Fibroblast of lung (primary cell): ENCODE measurements at regions not wholly inside any gene's neighbourhood (a gene's known extent, or its start where the extent isn't known, plus 50 kb on each side); places are given as distances from the start of the nearest gene placed in this dataset.

ENCODE experiments used
- DNase-seq, 2 donors: peaks; one replicate each; pipeline versions ENCODE4 v3.0.0 to v3.0.0-alpha.2; 2010; ENCODE audit warnings: low read depth in 2 of 2
- H2AFZ ChIP-seq: 2 replicates; pipeline ENCODE4 v1.5.1; 2012; ENCODE audit warnings: low read length, control low read depth, inconsistent platforms
- H3K27ac ChIP-seq: 2 replicates; pipeline ENCODE4 v1.5.1; 2011; ENCODE audit warnings: low read length, control low read depth; ENCODE audit not compliant: insufficient read depth
- H3K27me3 ChIP-seq: 2 replicates; pipeline ENCODE4 v1.5.1; 2011; ENCODE audit warnings: mild to moderate bottlenecking, low read length; ENCODE audit not compliant: control insufficient read depth, insufficient read depth
- H3K36me3 ChIP-seq: 2 replicates; pipeline ENCODE4 v1.5.1; 2011; ENCODE audit warnings: low read length; ENCODE audit not compliant: control insufficient read depth, insufficient read depth
- H3K4me1 ChIP-seq: 2 replicates; pipeline ENCODE4 v1.5.1; 2011; ENCODE audit warnings: low read length; ENCODE audit not compliant: control insufficient read depth, insufficient read depth; ENCODE audit errors: extremely low read depth
- H3K4me2 ChIP-seq: 2 replicates; pipeline ENCODE4 v1.5.1; 2011; ENCODE audit warnings: low read length, control low read depth; ENCODE audit not compliant: insufficient read depth; ENCODE audit errors: extremely low read depth
- H3K4me3 ChIP-seq, 4 experiments: fragments of 200-600 bp in 1 of 4; sonication (generic) in 1 of 4; replicated peaks in 1 of 4; 2 replicates each; pipeline ENCODE4 v1.5.1; 2011 to 2016; ENCODE audit warnings: low read length in 4 of 4, low read depth in 3 of 4, mild to moderate bottlenecking in 3 of 4, control low read depth in 2 of 4, inconsistent platforms in 1 of 4, mixed read lengths in 1 of 4; ENCODE audit not compliant: insufficient read depth in 1 of 4; ENCODE audit errors: control extremely low read depth in 1 of 4
- H3K79me2 ChIP-seq: 2 replicates; pipeline ENCODE4 v1.5.1; 2012; ENCODE audit warnings: mild to moderate bottlenecking, low read length, inconsistent platforms; ENCODE audit not compliant: control insufficient read depth, insufficient read depth
- H3K9ac ChIP-seq: 2 replicates; pipeline ENCODE4 v1.5.1; 2011; ENCODE audit warnings: mild to moderate bottlenecking, low read length, control low read depth; ENCODE audit not compliant: insufficient read depth
- H3K9me3 ChIP-seq: 2 replicates; pipeline ENCODE4 v1.5.1; 2012; ENCODE audit warnings: low read depth, low read length; ENCODE audit not compliant: control insufficient read depth, insufficient read depth
- H4K20me1 ChIP-seq: 2 replicates; pipeline ENCODE4 v1.5.1; 2011; ENCODE audit warnings: low read length; ENCODE audit not compliant: control insufficient read depth, insufficient read depth; ENCODE audit errors: extremely low read depth
- EZH2 ChIP-seq: IDR thresholded peaks from 2 replicates; pipeline ENCODE4 v1.5.1; 2012; ENCODE audit warnings: low read length, control low read depth, mild to moderate bottlenecking; ENCODE audit errors: missing control alignments
- TF ChIP-seq, protein P1 (sequence below), 2 donors: IDR thresholded peaks in 1 of 2; conservative IDR thresholded peaks in 1 of 2; 1 replicate in 1 of 2; 2 replicates in 1 of 2; pipeline ENCODE4 v1.5.1; 2011 to 2012; ENCODE audit warnings: low read length in 2 of 2, control low read depth in 1 of 2, inconsistent platforms in 1 of 2, low read depth in 1 of 2, mild to moderate bottlenecking in 1 of 2

DNA sequence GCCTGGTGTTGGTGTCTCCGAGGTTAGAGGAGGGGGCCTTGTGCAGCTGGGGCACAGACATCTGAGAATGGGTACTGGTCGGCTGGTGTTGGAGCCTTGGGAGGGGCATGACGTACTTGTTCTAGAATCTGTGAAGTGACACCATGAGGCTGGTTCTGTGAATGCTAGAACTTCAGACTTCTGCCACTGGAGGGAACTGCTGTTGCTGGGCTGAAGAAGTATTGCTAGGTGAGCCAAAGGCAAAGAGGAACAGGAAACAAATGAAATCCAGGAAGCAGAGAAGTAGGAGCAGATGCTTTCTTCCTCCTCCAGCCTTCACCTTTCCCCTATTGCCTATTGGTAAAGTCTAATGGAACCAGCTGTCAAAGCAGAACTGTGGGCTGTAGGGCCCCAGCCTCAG is 120.9 kb upstream of the DDIT4L start:
- Histone ChIP-seq H3K9ac (no peak overlapping the region), H3K4me3 (no peak overlapping the region), H3K27me3 (no peaks in the 10 kb centered on the region), H4K20me1 (no peaks in the 10 kb centered on the region), H3K79me2 (no peaks in the 10 kb centered on the region), H2AFZ (no peak overlapping the region), H3K36me3 (no peaks in the 10 kb centered on the region), H3K4me1 (no peaks in the 10 kb centered on the region), H3K9me3 (no peaks in the 10 kb centered on the region), H3K4me2 (no peak overlapping the region), H3K27ac (no peak overlapping the region)
- DNase-seq, result no peak
- no peak for TF ChIP-seq EZH2

GRCh38 chr4:100306018-100306417 is 115.8 kb upstream of the DDIT4L start:
- Histone ChIP-seq H3K27me3 (no peaks in the 10 kb centered on the region), H4K20me1 (no peaks in the 10 kb centered on the region), H3K36me3 (no peaks in the 10 kb centered on the region), H3K4me1 (no peaks in the 10 kb centered on the region), H2AFZ (no peak overlapping the region), H3K4me3 (no peak overlapping the region), H3K27ac (no peak overlapping the region), H3K9ac (no peak overlapping the region), H3K79me2 (no peaks in the 10 kb centered on the region), H3K9me3 (no peaks in the 10 kb centered on the region), H3K4me2 (no peak overlapping the region)
- TF ChIP-seq, protein P1, sequence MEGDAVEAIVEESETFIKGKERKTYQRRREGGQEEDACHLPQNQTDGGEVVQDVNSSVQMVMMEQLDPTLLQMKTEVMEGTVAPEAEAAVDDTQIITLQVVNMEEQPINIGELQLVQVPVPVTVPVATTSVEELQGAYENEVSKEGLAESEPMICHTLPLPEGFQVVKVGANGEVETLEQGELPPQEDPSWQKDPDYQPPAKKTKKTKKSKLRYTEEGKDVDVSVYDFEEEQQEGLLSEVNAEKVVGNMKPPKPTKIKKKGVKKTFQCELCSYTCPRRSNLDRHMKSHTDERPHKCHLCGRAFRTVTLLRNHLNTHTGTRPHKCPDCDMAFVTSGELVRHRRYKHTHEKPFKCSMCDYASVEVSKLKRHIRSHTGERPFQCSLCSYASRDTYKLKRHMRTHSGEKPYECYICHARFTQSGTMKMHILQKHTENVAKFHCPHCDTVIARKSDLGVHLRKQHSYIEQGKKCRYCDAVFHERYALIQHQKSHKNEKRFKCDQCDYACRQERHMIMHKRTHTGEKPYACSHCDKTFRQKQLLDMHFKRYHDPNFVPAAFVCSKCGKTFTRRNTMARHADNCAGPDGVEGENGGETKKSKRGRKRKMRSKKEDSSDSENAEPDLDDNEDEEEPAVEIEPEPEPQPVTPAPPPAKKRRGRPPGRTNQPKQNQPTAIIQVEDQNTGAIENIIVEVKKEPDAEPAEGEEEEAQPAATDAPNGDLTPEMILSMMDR (conservative IDR thresholded peaks at IDR 0.05 in 1 of 2, IDR thresholded peaks at IDR 0.05 in 1 of 2; ENCODE audit: low read depth in 1 of 2, low read length in 2 of 2), result no peak
- no peak for TF ChIP-seq EZH2
- peak in 1 of 2 donors; percentile 64 for DNase-seq

DNA sequence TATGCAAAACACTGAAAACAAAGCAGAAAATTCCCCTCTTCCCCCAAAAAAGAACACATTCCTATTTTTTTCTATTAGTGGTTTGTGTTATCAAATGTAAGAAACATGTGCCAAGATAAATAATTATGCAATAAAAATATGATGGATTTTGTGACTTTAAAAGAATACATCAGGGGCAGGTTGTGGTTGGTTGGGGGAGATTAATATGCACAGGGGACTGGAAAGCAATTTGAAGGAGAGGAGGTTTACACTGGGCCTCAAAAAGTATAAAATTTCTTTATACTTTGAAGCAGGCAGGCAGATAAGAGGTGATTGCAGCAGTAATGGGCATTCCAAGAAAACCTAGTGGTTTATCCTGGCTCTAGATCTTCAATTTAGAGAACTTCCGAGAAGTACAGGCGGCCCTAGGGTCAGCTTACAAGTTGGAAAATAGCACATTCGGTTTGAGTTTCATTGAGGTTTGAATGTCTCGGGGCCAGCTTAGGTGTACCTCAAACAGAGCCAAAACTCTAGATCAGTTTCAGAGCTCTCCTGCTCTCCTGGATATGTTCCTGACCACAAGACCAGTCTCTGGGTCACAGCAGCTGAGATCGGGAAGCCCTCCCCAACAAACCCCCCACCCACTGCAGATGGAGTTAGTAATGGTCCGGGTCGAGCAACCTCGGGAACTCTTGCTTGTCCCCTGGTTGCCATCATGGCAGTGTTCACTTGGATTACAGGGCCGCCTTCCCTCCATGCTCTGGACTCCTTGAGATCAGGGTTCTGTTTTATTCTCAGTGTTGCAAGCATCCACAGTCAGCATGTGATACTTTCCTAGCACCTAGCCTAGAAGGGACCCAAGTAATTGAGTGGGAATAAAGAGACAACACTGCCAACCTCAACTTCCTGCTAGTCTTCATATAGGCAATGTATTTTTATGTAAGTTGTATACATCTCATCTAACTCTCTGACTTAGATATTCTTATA is 112.1 kb upstream of the DDIT4L start:
- Histone ChIP-seq H3K27me3 (no peaks in the 10 kb centered on the region), H3K79me2 (no peaks in the 10 kb centered on the region), H2AFZ (no peak overlapping the region), H3K4me3 (no peak overlapping the region), H3K4me1 (peaks cover 9% of the 10 kb centered on the region), H3K36me3 (no peaks in the 10 kb centered on the region), H3K9ac (no peak overlapping the region), H4K20me1 (no peaks in the 10 kb centered on the region), H3K4me2 (no peak overlapping the region), H3K27ac (no peak overlapping the region), H3K9me3 (no peaks in the 10 kb centered on the region)
- DNase-seq, result peak in 1 of 2 donors; percentile 89
- TF ChIP-seq EZH2, result no peak
- TF ChIP-seq, protein P1 (conservative IDR thresholded peaks at IDR 0.05 in 1 of 2, IDR thresholded peaks at IDR 0.05 in 1 of 2; ENCODE audit: low read depth in 1 of 2, low read length in 2 of 2), result no peak
